Neural cell (in vitro differentiated cells): ENCODE measurements at regions not wholly inside any gene's neighbourhood (a gene's known extent, or its start where the extent isn't known, plus 50 kb on each side); places are given as distances from the start of the nearest gene placed in this dataset.

ENCODE experiments used
- H2AFZ ChIP-seq: fragments of 200-600, 300-800 bp; sonication (generic), shearing (Covaris generic); 2 replicates; pipeline ENCODE4 v1.6.0; 2014; ENCODE audit warnings: low read depth, mild to moderate bottlenecking, antibody characterized with exemption, low read length, moderate library complexity
- H3F3A ChIP-seq: fragments of 200-600 bp; shearing (Covaris generic); 2 replicates; pipeline ENCODE4 v1.6.1; 2016; ENCODE audit warnings: mild to moderate bottlenecking, moderate library complexity, mixed read lengths, antibody characterized with exemption, low read length; ENCODE audit not compliant: insufficient read depth, poor library complexity, severe bottlenecking
- H3K27ac ChIP-seq: fragments of 200-600, 300-800 bp; sonication (generic), shearing (Covaris generic); 2 replicates; pipeline ENCODE4 v1.5.1; 2014; ENCODE audit warnings: mild to moderate bottlenecking, low read length, moderate library complexity
- H3K27me3 ChIP-seq: fragments of 300-800, 200-600 bp; sonication (generic), shearing (Covaris generic); 2 replicates; pipeline ENCODE4 v1.6.0; 2014; ENCODE audit warnings: mild to moderate bottlenecking, low read depth, low read length, moderate library complexity; ENCODE audit not compliant: insufficient read depth
- H3K36me3 ChIP-seq: fragments of 300-800, 200-600 bp; sonication (generic), shearing (Covaris generic); 2 replicates; pipeline ENCODE4 v1.5.1; 2014; ENCODE audit warnings: mild to moderate bottlenecking, antibody characterized with exemption, low read length, moderate library complexity; ENCODE audit not compliant: insufficient read depth
- H3K4me2 ChIP-seq: fragments of 300-800, 200-600 bp; sonication (generic), shearing (Covaris generic); 2 replicates; pipeline ENCODE4 v1.6.0; 2014; ENCODE audit warnings: mild to moderate bottlenecking, low read length
- H3K4me3 ChIP-seq: fragments of 300-800, 200-600 bp; sonication (generic), shearing (Covaris generic); 2 replicates; pipeline ENCODE4 v1.5.1; 2014; ENCODE audit warnings: mild to moderate bottlenecking, low read length, moderate library complexity
- H3K79me2 ChIP-seq: fragments of 200-600 bp; shearing (Covaris generic); replicated peaks from 2 replicates; pipeline ENCODE4 v1.6.0; 2014; ENCODE audit warnings: mild to moderate bottlenecking, low read length, moderate library complexity; ENCODE audit not compliant: insufficient read depth
- H3K9ac ChIP-seq: fragments of 300-800, 200-600 bp; sonication (generic), shearing (Covaris generic); 2 replicates; pipeline ENCODE4 v1.6.1; 2016; ENCODE audit warnings: mild to moderate bottlenecking, low read length, mixed read lengths
- H3K9me2 ChIP-seq: fragments of 200-600 bp; shearing (Covaris generic); 2 replicates; pipeline ENCODE4 v1.6.1; 2016; ENCODE audit warnings: mild to moderate bottlenecking, low read length, mixed read lengths; ENCODE audit not compliant: insufficient read depth
- H3K9me3 ChIP-seq: fragments of 200-600, 300-800 bp; sonication (generic), shearing (Covaris generic); 2 replicates; pipeline ENCODE4 v1.6.1; 2016; ENCODE audit warnings: mild to moderate bottlenecking, mixed run types, low read length, moderate library complexity, mixed read lengths
- H4K20me1 ChIP-seq: fragments of 200-600 bp; shearing (Covaris generic); 2 replicates; pipeline ENCODE4 v1.6.1; 2016; ENCODE audit warnings: mild to moderate bottlenecking, mixed run types; ENCODE audit not compliant: insufficient read depth
- EP300 ChIP-seq: fragments of 450-650 bp; conservative IDR thresholded peaks from 2 replicates; pipeline ENCODE4 v1.6.1; 2014; ENCODE audit warnings: antibody characterized with exemption, mild to moderate bottlenecking, moderate library complexity; ENCODE audit not compliant: poor library complexity, severe bottlenecking
- EZH2 ChIP-seq: fragments of 200-600, 300-800 bp; shearing (Covaris generic), sonication (generic); IDR thresholded peaks from 2 replicates; pipeline ENCODE4 v1.6.1; 2014; ENCODE audit warnings: antibody characterized with exemption, low read length, borderline replicate concordance, mild to moderate bottlenecking; ENCODE audit not compliant: insufficient read depth, poor library complexity, severe bottlenecking
- MXI1 ChIP-seq: fragments of 450-650 bp; conservative IDR thresholded peaks from 2 replicates; pipeline ENCODE4 v1.6.1; 2014; ENCODE audit warnings: antibody characterized with exemption, mild to moderate bottlenecking; ENCODE audit not compliant: poor library complexity, severe bottlenecking
- POLR2AphosphoS5 ChIP-seq: IDR thresholded peaks from 2 replicates; pipeline ENCODE4 v1.6.1; 2012
- RAD21 ChIP-seq: fragments of 450-650 bp; conservative IDR thresholded peaks from 2 replicates; pipeline ENCODE4 v1.6.1; 2014; ENCODE audit warnings: antibody characterized with exemption, mild to moderate bottlenecking, moderate library complexity
- REST ChIP-seq: IDR thresholded peaks from 2 replicates; pipeline ENCODE4 v1.6.1; 2012; ENCODE audit warnings: borderline replicate concordance
- SMC3 ChIP-seq: fragments of 450-650 bp; conservative IDR thresholded peaks from 2 replicates; pipeline ENCODE4 v1.6.1; 2014; ENCODE audit warnings: antibody characterized with exemption, mild to moderate bottlenecking, moderate library complexity; ENCODE audit not compliant: poor library complexity
- TAF1 ChIP-seq: IDR thresholded peaks from 2 replicates; pipeline ENCODE4 v1.6.1; 2012; ENCODE audit warnings: low read depth

- TF ChIP-seq REST (no peak), RAD21 (no peak), EP300 (no peak), TAF1 (no peak)
These were observed 721.1 kb downstream of the EFNB2 start (continued) for GRCh38 chr13:105814219-105814901.

GRCh38 chr13:105806628-105806920, 728.9 kb downstream of the EFNB2 start:
- Histone ChIP-seq H3F3A (no peaks in the 10 kb centered on the region), H3K79me2 (no peaks in the 10 kb centered on the region), H3K9ac (no peak overlapping the region), H4K20me1 (no peaks in the 10 kb centered on the region), H3K9me3 (no peaks in the 10 kb centered on the region), H3K36me3 (no peaks in the 10 kb centered on the region), H3K4me2 (no peak overlapping the region), H3K4me3 (no peak overlapping the region), H3K27me3 (no peaks in the 10 kb centered on the region), H3K27ac (no peak overlapping the region), H3K9me2 (no peaks in the 10 kb centered on the region), H2AFZ (no peak overlapping the region)
- TF ChIP-seq RAD21 (no peak), EP300 (no peak), EZH2 (no peak), MXI1 (no peak), SMC3 (no peak), REST (no peak), POLR2AphosphoS5 (no peak)
